Activated CD4-positive, alpha-beta T cell treated with anti-CD3 and anti-CD28 coated beads, Interleukin-10, Interleukin-2, amounts not matched to agents 100 ng/mL and 50 ng/mL, durations not matched to agents 16 hours and 8 hours (primary cell): ENCODE measurements at regions not wholly inside any gene's neighbourhood (a gene's known extent, or its start where the extent isn't known, plus 50 kb on each side); places are given as distances from the start of the nearest gene placed in this dataset.
"Not testable (repeated sequence)": the region's sequence is repeated elsewhere in the genome, so short reads cannot be mapped to it uniquely, and the experiment has no call there.

Experiments
- DNase-seq: peaks from one replicate; pipeline ENCODE4 v3.0.0-alpha.2; 2020

DNA sequence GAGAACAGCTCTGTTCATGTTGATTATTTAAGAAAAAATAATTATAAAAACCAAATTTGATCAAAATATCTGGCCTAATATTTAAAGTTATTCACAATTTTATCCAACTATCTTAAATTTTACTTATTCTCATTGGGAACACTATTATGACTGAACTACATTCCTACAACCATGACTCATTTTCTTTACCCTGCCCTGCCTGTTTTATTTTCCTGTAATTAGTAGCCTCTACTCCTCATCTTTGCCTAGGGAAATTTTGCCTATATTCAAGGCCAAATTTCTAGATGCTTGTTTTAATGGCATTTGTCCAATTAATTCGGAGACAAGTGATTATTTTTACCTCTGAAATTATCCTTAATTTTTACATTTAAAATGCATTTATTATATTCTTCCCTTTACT is 289.7 kb upstream of the TMEM229A start:
- DNase-seq: no peak

DNA sequence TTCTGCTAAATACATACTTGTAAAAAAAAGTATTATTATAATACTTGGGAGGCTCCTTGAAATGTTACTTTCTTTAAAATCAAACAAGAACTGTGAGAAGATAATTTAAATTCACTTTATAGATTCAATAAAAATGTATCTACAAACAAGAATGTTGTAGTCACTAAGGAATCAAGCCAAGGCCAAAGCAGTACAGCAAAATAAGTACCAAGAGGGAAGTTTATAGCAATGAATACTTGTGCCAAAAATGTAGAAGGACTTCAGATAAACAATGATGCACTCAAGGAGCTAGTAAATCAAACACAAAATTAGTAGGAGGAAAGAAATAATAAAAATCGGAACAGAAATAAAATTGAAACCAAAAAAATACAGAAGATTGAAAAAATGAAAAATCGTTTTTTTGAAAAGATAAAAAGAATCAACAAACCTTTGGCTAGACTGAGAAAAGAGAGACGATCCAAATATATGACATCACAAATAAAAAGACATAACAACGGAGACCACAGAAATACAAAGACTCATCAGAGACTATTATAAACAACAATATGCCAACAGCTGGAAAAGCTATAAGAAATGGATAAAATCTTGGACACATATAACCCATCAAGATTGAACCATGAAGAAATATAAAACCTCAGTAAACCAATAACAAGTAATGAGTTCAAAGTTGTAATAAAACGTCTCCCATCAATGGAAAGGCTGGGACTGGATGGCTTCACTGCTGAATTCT is 286.0 kb upstream of the TMEM229A start:
- no peak for DNase-seq

DNA sequence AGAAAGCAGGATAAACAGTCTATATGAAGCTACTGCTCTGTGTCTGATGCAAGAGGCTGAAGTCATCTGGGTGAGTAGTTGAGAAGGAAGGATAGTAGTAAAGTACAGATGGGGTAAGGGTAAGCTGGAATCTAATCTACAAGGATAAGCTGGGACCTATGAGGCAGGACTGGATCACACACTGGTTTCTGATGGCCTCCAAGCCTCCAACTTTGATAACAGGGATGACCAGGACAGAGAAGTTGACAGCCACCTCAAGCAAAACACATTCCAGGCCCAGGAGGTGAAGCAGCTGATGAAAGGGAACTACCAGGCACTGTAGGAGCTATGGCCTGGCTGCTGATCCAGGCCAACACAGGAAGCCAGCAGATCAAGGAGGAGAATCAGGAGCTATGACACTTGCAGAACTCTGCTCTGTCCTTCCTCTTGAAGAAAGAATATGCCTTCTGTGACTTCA is 278.1 kb upstream of the TMEM229A start:
- no peak for DNase-seq

DNA sequence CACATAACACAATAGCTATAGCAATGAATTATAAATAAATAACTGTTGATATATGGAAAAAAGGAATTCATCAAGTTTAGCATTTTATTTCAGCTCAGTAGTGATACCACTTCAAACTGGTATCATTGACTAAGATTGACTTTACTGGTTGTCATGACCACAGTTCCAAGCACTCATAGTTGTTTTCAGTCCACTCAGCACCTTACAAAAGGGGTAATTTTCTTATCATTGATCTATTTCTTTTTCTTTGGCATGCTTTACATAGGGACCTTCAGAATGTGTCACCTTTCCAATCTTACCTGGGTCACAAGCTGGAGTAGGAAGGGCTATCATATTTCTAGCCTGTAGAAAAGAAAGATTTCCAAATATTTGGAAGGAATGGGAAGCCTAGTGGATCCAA is 275.5 kb upstream of the TMEM229A start:
- DNase-seq: no peak

- DNase-seq: no peak
Observed at GRCh38 chr7:124295289-124295688, 262.4 kb upstream of the TMEM229A start.

DNA sequence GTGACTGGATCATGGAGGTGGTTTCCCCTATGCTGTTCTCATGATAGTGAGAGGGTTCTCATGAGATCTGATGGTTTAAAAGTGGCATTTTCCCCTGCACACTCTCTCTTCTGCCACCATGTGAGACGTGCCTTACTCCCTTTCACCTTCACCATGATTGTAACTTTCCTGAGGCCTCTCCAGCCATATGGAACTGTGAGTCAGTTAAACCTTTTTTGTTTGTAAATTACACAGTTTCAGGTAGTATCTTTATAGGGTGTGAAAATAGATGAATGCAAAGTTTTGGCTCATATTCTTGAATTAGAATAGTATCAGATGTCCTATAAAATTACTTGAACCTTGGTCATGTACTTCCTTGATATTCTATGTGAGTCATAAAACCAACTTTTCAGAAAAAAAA is 252.1 kb upstream of the TMEM229A start:
- DNase-seq: no peak

DNA sequence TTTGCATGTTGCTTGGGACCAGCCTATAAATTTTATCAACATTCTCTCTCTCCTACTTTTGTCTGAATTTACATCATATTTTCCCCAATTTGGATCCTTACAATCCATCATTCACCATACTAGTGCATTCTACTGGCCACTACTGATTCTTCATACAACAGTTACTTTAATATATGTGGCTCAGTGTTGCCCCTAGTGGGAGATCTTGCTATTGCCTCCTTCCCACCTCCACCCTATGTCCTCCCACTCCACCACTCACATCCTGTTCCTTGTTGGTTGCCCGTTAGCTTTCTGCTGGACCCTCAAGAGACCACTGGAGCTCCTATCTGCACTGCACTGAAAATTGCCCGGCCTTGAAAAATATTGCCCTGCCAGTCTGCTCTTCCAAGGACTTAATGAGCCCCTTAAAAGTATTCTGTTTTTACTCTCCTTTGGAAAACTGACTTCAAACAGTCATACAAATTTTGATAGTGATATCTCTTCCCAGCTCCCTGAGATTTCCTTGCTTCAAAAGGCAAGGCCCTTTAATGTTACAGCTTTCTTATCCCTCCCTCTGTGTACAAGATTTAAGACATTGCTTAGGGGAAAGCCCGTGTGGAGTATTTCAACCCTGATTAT is 243.2 kb upstream of the TMEM229A start:
- DNase-seq: peak; percentile 29

DNA sequence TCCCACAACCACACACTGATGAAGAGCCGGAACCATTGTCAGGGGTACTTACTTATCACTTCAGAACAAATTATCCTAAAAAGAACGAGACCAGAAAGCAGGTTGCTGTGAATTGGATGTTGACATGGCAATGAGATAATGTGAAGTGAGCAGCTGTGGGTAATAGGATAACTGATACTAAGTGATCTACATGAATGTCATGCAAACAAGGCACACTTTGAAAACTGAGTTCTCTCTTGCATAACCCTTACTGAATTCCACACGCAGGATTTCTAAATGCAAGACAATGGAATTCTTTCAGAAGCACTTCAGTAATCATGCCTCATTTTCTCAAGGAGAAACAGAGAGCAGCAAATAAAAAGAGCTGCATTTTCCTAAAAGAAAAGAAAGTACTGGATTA is 242.5 kb upstream of the TMEM229A start:
- no peak for DNase-seq

DNA sequence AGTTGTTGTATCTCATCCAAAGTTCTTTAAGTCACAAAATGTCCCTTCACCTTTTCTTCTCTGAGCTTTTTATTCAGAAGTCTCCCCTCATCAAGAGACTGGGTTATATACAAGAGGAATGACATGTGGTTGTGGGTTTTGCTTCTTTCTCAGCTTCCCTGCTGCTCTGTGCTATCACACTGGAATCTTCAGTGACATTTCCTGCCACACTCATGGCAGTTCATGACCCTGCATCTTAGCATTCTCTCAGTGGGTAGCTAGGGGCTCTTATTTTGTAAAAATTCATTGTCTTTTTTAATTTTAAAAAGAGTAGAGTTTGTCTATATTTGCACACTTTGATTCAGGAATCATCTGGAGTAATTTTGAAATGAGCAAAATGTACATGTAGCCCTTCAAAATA is 236.9 kb upstream of the TMEM229A start:
- DNase-seq: no peak

DNA sequence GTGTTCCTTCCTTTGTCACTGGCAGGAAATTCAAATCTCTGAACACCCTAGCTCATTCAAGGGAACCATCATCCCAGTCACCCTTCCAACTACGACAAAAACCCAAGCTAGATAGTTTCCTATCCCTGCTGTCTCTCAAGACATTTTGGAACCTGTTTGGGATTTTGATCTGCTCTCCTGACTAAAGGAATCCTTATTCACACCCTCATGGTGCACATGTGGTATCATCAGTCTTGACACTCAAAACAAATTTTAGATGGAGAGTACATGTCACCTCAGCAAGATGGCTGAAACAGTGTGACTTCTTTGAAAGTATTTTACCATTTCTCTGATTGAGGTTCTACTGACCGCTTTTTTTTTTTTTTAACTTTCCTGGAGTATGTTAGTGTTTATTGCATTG is 234.3 kb upstream of the TMEM229A start:
- no peak for DNase-seq

- peak; percentile 21 for DNase-seq
Observed at GRCh38 chr7:124263232-124263827, 230.5 kb upstream of the TMEM229A start.

DNA sequence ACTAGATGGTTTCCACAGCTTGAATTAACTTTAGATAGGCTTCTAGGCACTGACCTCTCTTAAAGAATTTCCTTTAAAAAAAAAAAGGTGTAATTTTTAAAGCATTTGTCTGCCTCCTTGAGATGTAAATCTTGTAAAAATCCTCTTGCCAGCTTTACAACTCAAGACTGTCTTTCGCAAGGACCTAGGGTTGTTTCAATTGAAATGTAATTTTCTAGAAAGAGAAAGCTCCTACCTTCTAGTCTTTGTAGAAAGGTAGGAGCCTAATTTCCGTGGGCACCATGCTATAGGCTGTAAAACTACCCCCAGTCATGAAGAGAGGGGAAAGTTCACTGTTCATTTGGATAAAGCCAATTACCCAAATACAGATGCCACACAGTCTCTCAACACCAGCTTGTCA is 228.8 kb upstream of the TMEM229A start:
- no peak for DNase-seq

- no peak for DNase-seq
Observed at GRCh38 chr7:124257638-124258308, 224.9 kb upstream of the TMEM229A start.

GRCh38 chr7:124255041-124255655 is 222.3 kb upstream of the TMEM229A start:
- no peak for DNase-seq

DNA sequence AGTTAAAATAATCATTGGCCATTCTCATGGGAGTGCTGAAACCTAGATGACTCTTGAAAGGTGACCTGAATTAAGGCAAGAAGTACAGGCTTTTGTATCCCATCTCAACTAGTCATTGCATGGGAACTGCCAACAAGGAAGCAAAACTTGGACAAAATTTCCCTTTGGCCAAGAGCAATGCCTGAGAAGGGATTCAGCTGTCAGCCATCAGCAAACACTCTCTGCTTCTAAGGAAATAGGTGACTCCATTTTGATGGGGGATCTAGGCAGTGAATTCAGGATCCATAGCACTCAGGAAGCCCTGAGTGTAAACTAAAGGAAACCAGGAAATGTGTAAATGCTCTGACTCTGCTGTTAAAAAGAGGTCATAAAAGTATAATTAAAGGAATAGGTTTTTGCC is 221.5 kb upstream of the TMEM229A start:
- no peak for DNase-seq

- DNase-seq: no peak
Observed at GRCh38 chr7:124251636-124252035, 218.8 kb upstream of the TMEM229A start.

GRCh38 chr7:124250297-124251034 is 217.6 kb upstream of the TMEM229A start:
- no peak for DNase-seq

- DNase-seq: no peak
Observed at GRCh38 chr7:124247691-124248090, 214.8 kb upstream of the TMEM229A start.

DNA sequence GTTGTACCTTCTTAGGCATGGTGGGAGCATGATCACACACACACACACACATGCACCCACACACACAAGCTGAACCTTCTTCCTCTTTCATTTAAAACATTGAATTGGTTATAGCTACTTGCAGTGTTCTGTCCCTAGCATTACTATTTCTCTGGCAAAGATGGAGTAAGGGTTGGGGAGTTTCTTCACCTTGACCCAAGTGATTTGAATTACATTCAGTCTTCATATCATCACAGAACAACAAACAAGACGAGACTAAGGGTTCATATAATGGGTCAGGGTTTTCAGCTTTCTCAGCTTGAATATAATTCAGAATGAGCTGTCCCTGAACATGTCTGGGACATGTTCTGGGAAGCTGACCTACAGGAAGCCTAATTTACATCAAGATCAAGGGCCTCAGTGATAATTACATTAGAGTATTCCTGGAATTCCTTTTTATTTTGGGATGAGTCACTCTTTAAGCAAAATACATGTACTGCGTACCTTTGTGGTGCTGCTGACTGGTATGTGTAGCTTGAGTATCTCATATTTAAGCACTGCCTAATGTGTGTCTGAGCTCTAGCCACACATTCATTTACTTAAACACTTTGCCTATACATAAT is 213.5 kb upstream of the TMEM229A start:
- DNase-seq: no peak

DNA sequence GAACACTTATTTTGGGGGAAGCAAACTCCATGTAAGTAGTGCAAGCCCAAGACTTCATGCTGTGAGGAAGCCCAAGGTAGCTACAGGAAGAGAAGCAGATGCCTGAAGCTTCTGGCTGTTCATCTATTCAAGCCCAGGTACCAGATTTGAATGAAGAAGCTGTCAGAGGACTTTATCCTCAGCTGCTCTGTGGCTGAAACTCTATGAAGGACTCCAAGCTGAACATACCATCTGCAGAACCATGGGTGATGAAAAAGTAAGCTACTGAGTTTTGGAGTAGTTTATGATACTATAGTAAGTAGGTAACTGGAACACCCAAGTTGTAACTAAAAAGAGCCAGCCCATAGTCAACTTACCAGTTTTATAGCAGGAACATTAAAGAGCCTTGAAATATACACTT is 211.6 kb upstream of the TMEM229A start:
- not testable (repeated sequence) for DNase-seq

DNA sequence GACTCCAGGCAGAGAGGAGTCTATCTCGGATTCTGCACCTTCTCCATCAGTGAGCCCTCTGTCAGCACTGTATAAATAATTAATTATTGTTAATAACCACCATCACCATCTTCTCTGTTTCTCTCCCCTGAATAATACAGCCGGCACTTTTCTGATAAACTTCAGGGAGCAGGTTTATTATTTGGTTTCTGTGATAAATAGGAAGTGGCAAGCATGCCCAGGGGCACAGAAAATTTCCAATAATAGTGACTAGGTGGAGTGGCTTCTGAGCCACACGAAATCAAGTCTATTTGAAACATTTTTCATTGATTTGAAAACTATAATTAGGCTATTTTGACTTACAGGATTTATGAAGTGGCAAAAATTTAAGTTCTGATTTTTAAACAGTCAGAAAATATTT is 186.8 kb upstream of the TMEM229A start:
- no peak for DNase-seq

GRCh38 chr7:124208642-124209041 is 175.8 kb upstream of the TMEM229A start:
- no peak for DNase-seq
